Left lung (tissue), 4 donors: ENCODE measurements at regions not wholly inside any gene's neighbourhood (a gene's known extent, or its start where the extent isn't known, plus 50 kb on each side); places are given as distances from the start of the nearest gene placed in this dataset.
A peak's percentile ranks its signal among the peaks of the same experiment; 100 is the strongest.

Experiments
- ATAC-seq: fragments of 200-7000 bp; cut with Tn5 transposase; one replicate; pipeline ENCODE4 v1.9.1; 2020; ENCODE audit warnings: moderate library complexity
- DNase-seq, 4 donors: peaks; one replicate each; pipeline ENCODE4 v3.0.0-alpha.2; 2013 to 2020
- H3K27ac ChIP-seq, 2 donors: fragments of 200-600 bp; sonication (generic) in 1 of 2; one replicate each; pipeline versions ENCODE4 v1.5.0 to v1.8.0; 2020 to 2021
- H3K27me3 ChIP-seq, 2 donors: fragments of 200-600 bp; sonication (generic) in 1 of 2; one replicate each; pipeline versions ENCODE4 v1.5.0 to v1.8.0; 2020 to 2021
- H3K36me3 ChIP-seq, 2 donors: fragments of 200-600 bp; sonication (generic) in 1 of 2; one replicate each; pipeline versions ENCODE4 v1.5.0 to v1.8.0; 2020 to 2021
- H3K4me1 ChIP-seq, 2 donors: fragments of 200-600 bp; one replicate each; pipeline ENCODE4 v1.8.0; 2021
- H3K4me3 ChIP-seq, 2 donors: fragments of 200-600 bp; sonication (generic) in 1 of 2; one replicate each; pipeline versions ENCODE4 v1.5.0 to v1.8.0; 2020 to 2021; ENCODE audit warnings: mild to moderate bottlenecking in 1 of 2
- H3K9me3 ChIP-seq, 2 donors: fragments of 200-600 bp; sonication (generic) in 1 of 2; one replicate each; pipeline versions ENCODE4 v1.5.0 to v1.8.0; 2020 to 2021
- CTCF ChIP-seq, 2 donors: fragments of 200-600 bp; sonication (generic) in 1 of 2; IDR thresholded peaks; one replicate each; pipeline versions ENCODE4 v1.5.0 to v1.8.0; 2021; ENCODE audit warnings: antibody characterized with exemption in 2 of 2
- intact Hi-C, 2 donors: fragments of 100-400 bp; cut with DNase I; formaldehyde crosslinking; loops; one replicate each; pipeline versions ENCODE4 v1.11.2 to v1.14.2; 2022
- donor health status: DM: no; HTN: yes; CAD: no.
- donor health status: DM: no; HTN: no; CAD: no.

- Histone ChIP-seq H3K4me3 (no peak overlapping the region), H3K27ac (no peak overlapping the region), H3K36me3 (no peaks in the 10 kb centered on the region), H3K9me3 (peaks cover 0 to 47% of the 10 kb centered on the region in 2 donors), H3K4me1 (no peaks in the 10 kb centered on the region), H3K27me3 (no peaks in the 10 kb centered on the region)
- intact Hi-C loops: no loop called here
- TF ChIP-seq CTCF (IDR thresholded peaks at IDR 0.05): no peak
- ATAC-seq: no peak
- DNase-seq: no peak
Measured at GRCh38 chr12:33277376-33277775, 162.2 kb downstream of the SYT10 start.

- Histone ChIP-seq H3K4me1 (no peaks in the 10 kb centered on the region), H3K27me3 (no peaks in the 10 kb centered on the region), H3K27ac (no peak overlapping the region), H3K36me3 (no peaks in the 10 kb centered on the region), H3K4me3 (no peak overlapping the region), H3K9me3 (no peaks in the 10 kb centered on the region)
- TF ChIP-seq CTCF (IDR thresholded peaks at IDR 0.05): no peak
- peak; percentile 32 for ATAC-seq
- intact Hi-C loops: no loop called here
- no peak for DNase-seq
Measured at GRCh38 chr12:33267641-33268040, 172.0 kb downstream of the SYT10 start.

- no peak for DNase-seq
- TF ChIP-seq CTCF (IDR thresholded peaks at IDR 0.05): no peak
- Histone ChIP-seq H3K27ac (no peak overlapping the region), H3K27me3 (no peaks in the 10 kb centered on the region), H3K4me1 (no peaks in the 10 kb centered on the region), H3K36me3 (no peaks in the 10 kb centered on the region), H3K9me3 (no peaks in the 10 kb centered on the region), H3K4me3 (no peak overlapping the region)
- ATAC-seq: no peak
- intact Hi-C loops: no loop called here
Measured at GRCh38 chr12:33265900-33266299, 173.7 kb downstream of the SYT10 start.

- no peaks in the 10 kb centered on the region for H3K36me3 ChIP-seq
- TF ChIP-seq CTCF (IDR thresholded peaks at IDR 0.05): no peak
- no peaks in the 10 kb centered on the region for H3K27me3 ChIP-seq
- H3K4me1 ChIP-seq: no peaks in the 10 kb centered on the region
- intact Hi-C loops: no loop called here
- H3K9me3 ChIP-seq: no peaks in the 10 kb centered on the region
- no peak for DNase-seq
- no peak overlapping the region for H3K27ac ChIP-seq
- no peak for ATAC-seq
- no peak overlapping the region for H3K4me3 ChIP-seq
Measured at GRCh38 chr12:33265033-33265731, 174.4 kb downstream of the SYT10 start.

GRCh38 chr12:33253178-33253577 is 186.4 kb downstream of the SYT10 start:
- peak; percentile 81 for ATAC-seq
- DNase-seq: no peak
- H3K4me3 ChIP-seq: no peak overlapping the region

More at GRCh38 chr12:33253178-33253577, 186.4 kb downstream of the SYT10 start:
- Histone ChIP-seq H3K27me3 (no peaks in the 10 kb centered on the region), H3K9me3 (no peaks in the 10 kb centered on the region), H3K4me1 (no peaks in the 10 kb centered on the region), H3K27ac (no peak overlapping the region), H3K36me3 (no peaks in the 10 kb centered on the region)
- intact Hi-C loops: no loop called here
- no peak for TF ChIP-seq CTCF (IDR thresholded peaks at IDR 0.05)
